AG09319 (cell line): ENCODE measurements at regions not wholly inside any gene's neighbourhood (a gene's known extent, or its start where the extent isn't known, plus 50 kb on each side); places are given as distances from the start of the nearest gene placed in this dataset.

Experiments
- DNase-seq: peaks from one replicate; pipeline ENCODE4 v3.0.0-alpha.2; 2010; ENCODE audit warnings: low read depth; ENCODE audit errors: extremely low read depth
- CTCF ChIP-seq: IDR thresholded peaks from 2 replicates; pipeline ENCODE4 v1.5.1; 2011; ENCODE audit warnings: low read depth, mild to moderate bottlenecking, inconsistent platforms, low read length, moderate library complexity

- no peak for DNase-seq
- TF ChIP-seq CTCF: no peak
These were observed 280.8 kb downstream of the SHQ1 start for GRCh38 chr3:72567474-72567873.

- no peak for DNase-seq
- no peak for TF ChIP-seq CTCF
These were observed 282.7 kb downstream of the SHQ1 start for GRCh38 chr3:72565593-72565992.

DNA sequence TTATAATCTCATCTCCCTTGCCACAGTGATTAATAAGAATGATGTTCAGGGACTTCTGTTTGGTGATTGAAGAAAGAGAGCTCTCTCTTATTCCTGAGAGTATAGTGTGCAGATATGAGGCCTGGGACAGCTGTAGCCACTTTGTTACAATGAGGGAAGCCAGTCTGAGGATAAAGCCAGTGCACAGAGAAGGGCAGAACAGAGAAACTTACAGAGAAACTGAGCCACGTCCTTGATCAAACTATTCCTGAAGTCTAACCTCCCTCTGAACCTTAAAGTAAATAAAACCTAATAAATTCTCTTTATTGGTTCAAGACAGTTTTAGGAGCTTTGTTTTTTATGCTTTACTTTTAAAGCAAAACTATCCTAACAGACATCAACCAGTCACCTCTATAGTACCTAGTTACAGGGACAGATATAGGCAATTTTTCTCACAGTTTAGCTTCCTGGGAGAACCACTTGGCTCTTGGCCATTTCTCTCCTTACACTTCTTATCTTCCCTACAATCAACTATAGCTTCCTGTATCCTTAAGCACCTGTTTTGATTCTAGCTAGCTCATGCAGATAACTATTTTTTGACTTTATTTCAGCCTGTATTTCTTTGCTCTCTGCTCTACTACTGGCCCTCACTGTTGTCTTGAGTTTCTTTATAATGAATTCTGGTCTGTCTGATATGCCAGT, 284.4 kb downstream of the SHQ1 start:
- no peak for TF ChIP-seq CTCF

GRCh38 chr3:72560846-72561675, 287.2 kb downstream of the SHQ1 start:
- TF ChIP-seq CTCF: no peak
- no peak for DNase-seq

More for the DNA sequence above, 284.4 kb downstream of the SHQ1 start:
- DNase-seq: no peak

DNA sequence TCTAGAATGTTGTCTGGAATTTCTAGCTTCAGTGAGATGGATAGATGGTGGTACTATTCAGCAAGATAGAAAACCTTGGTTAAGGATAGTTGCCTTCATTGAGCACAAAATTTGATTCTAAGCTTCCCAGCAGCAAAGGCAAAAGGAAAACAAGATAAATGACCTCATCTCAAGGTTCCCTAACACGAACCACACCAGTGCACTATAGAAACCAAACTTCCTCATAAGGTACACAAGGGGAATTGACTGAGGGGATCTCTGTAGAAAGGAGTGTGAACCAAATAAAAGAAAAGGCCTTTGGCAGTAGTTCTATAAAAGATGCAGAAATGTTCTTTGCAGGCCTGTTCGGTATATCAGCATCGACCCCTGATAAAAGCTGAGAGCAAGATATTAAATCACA, 288.9 kb downstream of the SHQ1 start:
- no peak for TF ChIP-seq CTCF
- DNase-seq: no peak

DNA sequence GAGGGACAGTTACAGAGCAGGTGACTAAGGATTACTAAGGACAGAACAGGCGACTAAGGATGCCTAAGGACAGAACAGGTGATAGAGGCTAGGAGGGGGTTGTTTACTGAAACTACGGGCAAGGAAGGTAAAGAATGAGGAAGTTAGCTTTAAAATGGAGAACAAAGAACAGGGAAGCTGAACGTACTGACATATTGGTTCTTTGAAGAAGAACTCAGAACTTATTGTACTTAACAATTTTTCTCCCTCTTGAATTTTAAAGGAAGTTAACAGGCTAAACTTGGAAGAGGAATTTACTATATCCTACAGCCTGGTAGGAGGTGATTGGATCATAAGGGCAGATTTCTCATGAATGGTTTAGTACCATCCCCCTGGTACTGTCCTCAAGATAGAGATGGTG, 290.2 kb downstream of the SHQ1 start:
- TF ChIP-seq CTCF: no peak
- DNase-seq: no peak

DNA sequence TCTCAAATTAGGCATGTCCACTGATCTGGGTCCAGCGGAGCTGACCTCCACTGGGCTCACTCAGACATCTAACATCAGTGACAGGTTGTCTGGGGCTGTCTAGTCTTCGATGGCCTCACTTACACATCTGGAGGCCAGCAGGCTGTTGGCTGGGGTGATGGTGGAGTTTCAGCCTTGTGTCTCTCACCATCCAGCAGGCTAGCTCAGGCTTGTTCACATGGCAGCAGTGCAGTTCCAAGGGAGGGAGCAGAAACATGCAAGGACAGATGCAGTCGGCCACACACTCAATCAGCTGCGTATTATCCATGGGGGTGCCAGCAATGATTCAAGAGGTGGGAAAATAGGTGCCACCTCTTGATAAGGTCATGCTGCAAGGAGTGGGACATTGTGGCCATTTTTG, 292.5 kb downstream of the SHQ1 start:
- DNase-seq: no peak
- TF ChIP-seq CTCF: no peak
